ENCODE measurements at regions not wholly inside any gene's neighbourhood (a gene's known extent, or its start where the extent isn't known, plus 50 kb on each side); places are given as distances from the start of the nearest gene placed in this dataset.
"Not testable (repeated sequence)": the region's sequence is repeated elsewhere in the genome, so short reads cannot be mapped to it uniquely, and the experiment has no call there.

- Histone ChIP-seq H2AFZ (ENCODE audit: low read length) (no peak overlapping the region), H3K79me2 (ENCODE audit: low read length) (no peaks in the 10 kb centered on the region), H3K4me1 (ENCODE audit: low read length) (peaks cover 8% of the 10 kb centered on the region; the same call in 1 of the 2 replicates), H3F3A (ENCODE audit: insufficient read depth, low read length) (no peaks in the 10 kb centered on the region), H3K9me2 (replicated peaks; ENCODE audit: insufficient read depth, low read length) (no peaks in the 10 kb centered on the region), H3K4me2 (ENCODE audit: low read depth, low read length) (no peak overlapping the region), H3K9ac (ENCODE audit: low read length) (no peak overlapping the region), H3K36me3 (replicated peaks; ENCODE audit: insufficient read depth, low read length) (no peaks in the 10 kb centered on the region), H3K27ac (ENCODE audit: low read length) (no peak overlapping the region), H3K4me3 (ENCODE audit: low read length) (no peak overlapping the region), H4K20me1 (ENCODE audit: insufficient read depth, low read length) (no peaks in the 10 kb centered on the region), H3K9me3 (replicated peaks; ENCODE audit: insufficient read depth, low read length) (no peaks in the 10 kb centered on the region), H3K27me3 (replicated peaks; ENCODE audit: insufficient read depth, low read length) (no peaks in the 10 kb centered on the region)
- no peak for DNase-seq
- TF ChIP-seq, protein P1, sequence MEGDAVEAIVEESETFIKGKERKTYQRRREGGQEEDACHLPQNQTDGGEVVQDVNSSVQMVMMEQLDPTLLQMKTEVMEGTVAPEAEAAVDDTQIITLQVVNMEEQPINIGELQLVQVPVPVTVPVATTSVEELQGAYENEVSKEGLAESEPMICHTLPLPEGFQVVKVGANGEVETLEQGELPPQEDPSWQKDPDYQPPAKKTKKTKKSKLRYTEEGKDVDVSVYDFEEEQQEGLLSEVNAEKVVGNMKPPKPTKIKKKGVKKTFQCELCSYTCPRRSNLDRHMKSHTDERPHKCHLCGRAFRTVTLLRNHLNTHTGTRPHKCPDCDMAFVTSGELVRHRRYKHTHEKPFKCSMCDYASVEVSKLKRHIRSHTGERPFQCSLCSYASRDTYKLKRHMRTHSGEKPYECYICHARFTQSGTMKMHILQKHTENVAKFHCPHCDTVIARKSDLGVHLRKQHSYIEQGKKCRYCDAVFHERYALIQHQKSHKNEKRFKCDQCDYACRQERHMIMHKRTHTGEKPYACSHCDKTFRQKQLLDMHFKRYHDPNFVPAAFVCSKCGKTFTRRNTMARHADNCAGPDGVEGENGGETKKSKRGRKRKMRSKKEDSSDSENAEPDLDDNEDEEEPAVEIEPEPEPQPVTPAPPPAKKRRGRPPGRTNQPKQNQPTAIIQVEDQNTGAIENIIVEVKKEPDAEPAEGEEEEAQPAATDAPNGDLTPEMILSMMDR (IDR thresholded peaks at IDR 0.05; ENCODE audit: low read length) = no peak
- TF ChIP-seq EZH2phosphoT487 (IDR thresholded peaks at IDR 0.05; ENCODE audit: low read length) (no peak), EZH2 (optimal IDR thresholded peaks at IDR 0.05; ENCODE audit: low read depth, low read length) (no peak)
These were observed 146.8 kb upstream of the TMPRSS15 start for GRCh38 chr21:18550361-18550760.

- peaks cover 7% of the 10 kb centered on the region; the same call in 1 of the 2 replicates for H3K4me1 ChIP-seq (ENCODE audit: low read length)
- H3F3A ChIP-seq (ENCODE audit: insufficient read depth, low read length) = no peaks in the 10 kb centered on the region
- no peak overlapping the region for H3K9ac ChIP-seq (ENCODE audit: low read length)
- H3K36me3 ChIP-seq (replicated peaks; ENCODE audit: insufficient read depth, low read length) = no peaks in the 10 kb centered on the region
- no peaks in the 10 kb centered on the region for H3K9me2 ChIP-seq (replicated peaks; ENCODE audit: insufficient read depth, low read length)
- TF ChIP-seq EZH2 (optimal IDR thresholded peaks at IDR 0.05; ENCODE audit: low read depth, low read length) = no peak
- TF ChIP-seq, protein P1 (IDR thresholded peaks at IDR 0.05; ENCODE audit: low read length) = no peak
- no peak for TF ChIP-seq EZH2phosphoT487 (IDR thresholded peaks at IDR 0.05; ENCODE audit: low read length)
- H2AFZ ChIP-seq (ENCODE audit: low read length) = no peak overlapping the region
- H3K9me3 ChIP-seq (replicated peaks; ENCODE audit: insufficient read depth, low read length) = no peaks in the 10 kb centered on the region
- no peak overlapping the region for H3K27ac ChIP-seq (ENCODE audit: low read length)
- no peaks in the 10 kb centered on the region for H3K27me3 ChIP-seq (replicated peaks; ENCODE audit: insufficient read depth, low read length)
- no peak for DNase-seq
- H3K4me2 ChIP-seq (ENCODE audit: low read depth, low read length) = no peak overlapping the region
- no peaks in the 10 kb centered on the region for H3K79me2 ChIP-seq (ENCODE audit: low read length)
- no peaks in the 10 kb centered on the region for H4K20me1 ChIP-seq (ENCODE audit: insufficient read depth, low read length)
- no peak overlapping the region for H3K4me3 ChIP-seq (ENCODE audit: low read length)
These were observed 150.2 kb upstream of the TMPRSS15 start for GRCh38 chr21:18553786-18554185.

DNA sequence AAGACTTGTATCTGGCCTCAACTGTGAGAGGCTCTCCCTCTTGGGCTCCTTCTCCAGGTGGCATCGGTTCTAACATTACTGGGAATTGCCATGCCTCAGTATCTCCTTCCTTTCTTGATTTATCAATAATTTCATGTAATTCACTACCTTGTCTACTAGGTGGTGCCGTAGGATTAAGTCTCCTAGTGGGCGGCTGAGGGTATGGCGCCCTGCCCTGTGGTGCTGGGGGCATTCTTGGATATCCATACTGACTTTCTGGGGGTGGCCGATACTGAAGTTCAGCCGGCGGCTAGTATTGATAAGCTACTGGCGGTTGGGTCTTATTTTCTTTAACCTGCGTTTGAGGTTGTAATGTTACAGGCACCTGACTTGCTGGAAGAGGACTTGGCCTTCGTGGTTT lies 164.2 kb upstream of the TMPRSS15 start:
- H3K27me3 ChIP-seq (replicated peaks; ENCODE audit: insufficient read depth, low read length); H3K27ac ChIP-seq (ENCODE audit: low read length); H3F3A ChIP-seq (ENCODE audit: insufficient read depth, low read length); H3K4me1 ChIP-seq (ENCODE audit: low read length); H2AFZ ChIP-seq (ENCODE audit: low read length); H3K79me2 ChIP-seq (ENCODE audit: low read length); H3K9me3 ChIP-seq (replicated peaks; ENCODE audit: insufficient read depth, low read length); H3K36me3 ChIP-seq (replicated peaks; ENCODE audit: insufficient read depth, low read length); DNase-seq; H3K9ac ChIP-seq (ENCODE audit: low read length); H3K4me3 ChIP-seq (ENCODE audit: low read length); H3K9me2 ChIP-seq (replicated peaks; ENCODE audit: insufficient read depth, low read length); H4K20me1 ChIP-seq (ENCODE audit: insufficient read depth, low read length); H3K4me2 ChIP-seq (ENCODE audit: low read depth, low read length): not testable (repeated sequence)
- TF ChIP-seq, protein P1 (IDR thresholded peaks at IDR 0.05; ENCODE audit: low read length) = peak; percentile 35

All from MM.1S (cell line).